ENCODE measurements at regions not wholly inside any gene's neighbourhood (a gene's known extent, or its start where the extent isn't known, plus 50 kb on each side); places are given as distances from the start of the nearest gene placed in this dataset.

GRCh38 chr4:165803005-165803404 is 70.0 kb upstream of the TLL1 start:
- TF ChIP-seq CTCF (IDR thresholded peaks at IDR 0.05) = no peak
- Histone ChIP-seq H3K4me3 (ENCODE audit: low read depth, low read length) (no peak overlapping the region), H2AFZ (no peak overlapping the region), H3K27me3 (ENCODE audit: control insufficient read depth, insufficient read depth, low read length) (no peaks in the 10 kb centered on the region), H3K27ac (no peak overlapping the region), H3K79me2 (no peaks in the 10 kb centered on the region), H3K4me2 (ENCODE audit: low read length) (no peak overlapping the region), H3K4me1 (no peaks in the 10 kb centered on the region), H3K9ac (no peak overlapping the region), H3K36me3 (ENCODE audit: control insufficient read depth, insufficient read depth, low read length) (no peaks in the 10 kb centered on the region), H3K9me3 (ENCODE audit: control insufficient read depth, low read length) (no peaks in the 10 kb centered on the region)

- no peak overlapping the region for H3K4me2 ChIP-seq (ENCODE audit: low read length)
- H3K9ac ChIP-seq = no peak overlapping the region
- H3K27me3 ChIP-seq (ENCODE audit: control insufficient read depth, insufficient read depth, low read length) = no peaks in the 10 kb centered on the region
- no peak overlapping the region for H2AFZ ChIP-seq
- no peaks in the 10 kb centered on the region for H3K9me3 ChIP-seq (ENCODE audit: control insufficient read depth, low read length)
- TF ChIP-seq CTCF (IDR thresholded peaks at IDR 0.05) = no peak
- H3K4me1 ChIP-seq = no peaks in the 10 kb centered on the region
- H3K79me2 ChIP-seq = no peaks in the 10 kb centered on the region
- H3K4me3 ChIP-seq (ENCODE audit: low read depth, low read length) = no peak overlapping the region
- H3K36me3 ChIP-seq (ENCODE audit: control insufficient read depth, insufficient read depth, low read length) = no peaks in the 10 kb centered on the region
- H3K27ac ChIP-seq = no peak overlapping the region
Measured at GRCh38 chr4:165805406-165805805, 67.6 kb upstream of the TLL1 start.

GRCh38 chr4:165806613-165807012 is 66.4 kb upstream of the TLL1 start:
- no peak overlapping the region for H3K27ac ChIP-seq
- no peak for TF ChIP-seq CTCF (IDR thresholded peaks at IDR 0.05)
- H3K9ac ChIP-seq = no peak overlapping the region
- H2AFZ ChIP-seq = no peak overlapping the region
- no peaks in the 10 kb centered on the region for H3K4me1 ChIP-seq
- H3K4me3 ChIP-seq (ENCODE audit: low read depth, low read length) = no peak overlapping the region
- no peaks in the 10 kb centered on the region for H3K36me3 ChIP-seq (ENCODE audit: control insufficient read depth, insufficient read depth, low read length)
- H3K27me3 ChIP-seq (ENCODE audit: control insufficient read depth, insufficient read depth, low read length) = no peaks in the 10 kb centered on the region
- no peaks in the 10 kb centered on the region for H3K79me2 ChIP-seq
- H3K4me2 ChIP-seq (ENCODE audit: low read length) = no peak overlapping the region
- no peaks in the 10 kb centered on the region for H3K9me3 ChIP-seq (ENCODE audit: control insufficient read depth, low read length)

DNA sequence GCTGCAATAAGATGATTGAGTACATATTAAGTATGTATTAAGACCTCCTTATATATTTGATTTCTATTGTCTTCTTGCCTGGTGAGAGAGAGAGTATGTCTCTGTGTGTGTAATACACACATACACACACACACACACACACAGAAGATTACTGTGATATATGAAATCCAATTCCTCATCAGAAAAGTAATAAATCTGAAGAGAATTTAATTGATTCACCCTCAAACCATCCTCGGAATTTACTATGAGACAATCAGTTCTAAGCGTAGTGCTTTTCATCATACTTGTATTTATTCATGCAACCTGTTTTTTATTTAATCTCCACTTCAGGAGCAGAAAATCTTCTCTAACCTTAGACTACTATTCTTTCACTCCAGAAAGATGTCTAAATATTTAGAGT is 62.3 kb upstream of the TLL1 start:
- Histone ChIP-seq H2AFZ (no peak overlapping the region), H3K79me2 (no peaks in the 10 kb centered on the region), H3K27ac (no peak overlapping the region), H3K27me3 (ENCODE audit: control insufficient read depth, insufficient read depth, low read length) (no peaks in the 10 kb centered on the region), H3K9ac (no peak overlapping the region), H3K36me3 (ENCODE audit: control insufficient read depth, insufficient read depth, low read length) (no peaks in the 10 kb centered on the region), H3K4me2 (ENCODE audit: low read length) (no peak overlapping the region), H3K4me1 (no peaks in the 10 kb centered on the region), H3K4me3 (ENCODE audit: low read depth, low read length) (no peak overlapping the region), H3K9me3 (ENCODE audit: control insufficient read depth, low read length) (no peaks in the 10 kb centered on the region)
- TF ChIP-seq CTCF (IDR thresholded peaks at IDR 0.05) = no peak

DNA sequence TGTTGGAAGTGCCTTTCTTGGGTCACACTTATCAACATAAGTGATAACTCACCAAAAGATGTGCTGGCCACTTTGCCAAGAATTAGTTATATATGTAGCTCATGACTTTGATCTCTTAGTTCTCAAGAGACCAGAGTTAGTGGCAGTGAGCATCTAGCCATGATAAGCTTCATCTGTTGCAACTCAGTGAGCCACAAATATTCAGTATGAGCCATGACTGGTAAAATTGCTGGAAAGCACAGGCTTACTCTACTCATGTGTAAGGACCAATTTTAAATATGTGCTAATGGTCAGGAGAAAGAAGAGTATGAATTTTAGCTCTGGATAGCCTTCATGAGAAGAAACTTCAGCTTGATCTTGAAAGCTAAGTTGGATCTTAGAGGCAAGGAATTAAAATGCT is 59.4 kb upstream of the TLL1 start:
- Histone ChIP-seq H2AFZ (no peak overlapping the region), H3K4me1 (no peaks in the 10 kb centered on the region), H3K4me3 (ENCODE audit: low read depth, low read length) (no peak overlapping the region), H3K79me2 (no peaks in the 10 kb centered on the region), H3K36me3 (ENCODE audit: control insufficient read depth, insufficient read depth, low read length) (no peaks in the 10 kb centered on the region), H3K4me2 (ENCODE audit: low read length) (no peak overlapping the region), H3K27ac (no peak overlapping the region), H3K27me3 (ENCODE audit: control insufficient read depth, insufficient read depth, low read length) (no peaks in the 10 kb centered on the region), H3K9ac (no peak overlapping the region), H3K9me3 (ENCODE audit: control insufficient read depth, low read length) (no peaks in the 10 kb centered on the region)
- no peak for TF ChIP-seq CTCF (IDR thresholded peaks at IDR 0.05)

All from parathyroid adenoma (tissue), 2 donors.